Suppressor macrophage treated with lipopolysaccharide for 1 hour (primary cell): ENCODE measurements at regions not wholly inside any gene's neighbourhood (a gene's known extent, or its start where the extent isn't known, plus 50 kb on each side); places are given as distances from the start of the nearest gene placed in this dataset.
"Not testable (repeated sequence)": the region's sequence is repeated elsewhere in the genome, so short reads cannot be mapped to it uniquely, and the experiment has no call there.

Source experiments
- DNase-seq, 3 donors: peaks; one replicate each; pipeline ENCODE4 v3.0.0-alpha.2; 2020 to 2022

- not testable (repeated sequence) for DNase-seq
These were observed 88.3 kb upstream of the LHX1 start for GRCh38 chr17:36849020-36849419.

DNA sequence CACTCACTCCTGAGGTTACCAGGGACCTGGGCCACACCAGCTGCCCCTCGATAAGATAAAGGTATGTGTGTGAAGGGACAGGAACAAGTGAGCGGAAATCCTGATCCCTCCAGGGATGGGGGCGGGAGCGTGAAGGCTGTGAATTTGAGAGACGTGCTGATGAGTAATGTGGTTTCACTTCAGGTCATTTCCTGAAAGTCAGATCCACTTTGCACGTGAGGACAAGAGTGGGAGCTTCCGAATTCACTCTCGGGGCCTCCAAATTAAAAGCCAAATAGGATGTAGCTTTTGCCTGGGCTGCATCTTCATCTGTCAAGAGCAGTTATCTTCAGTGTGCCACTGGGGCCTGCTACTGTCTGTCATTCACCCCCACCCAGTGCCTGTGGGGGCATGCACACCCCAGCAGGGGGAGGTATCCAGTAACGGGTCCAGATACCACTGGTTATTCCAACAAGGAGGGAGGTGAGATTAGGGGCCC, 87.4 kb upstream of the LHX1 start:
- peak; percentile 19 to 35 (median 28) for DNase-seq

DNA sequence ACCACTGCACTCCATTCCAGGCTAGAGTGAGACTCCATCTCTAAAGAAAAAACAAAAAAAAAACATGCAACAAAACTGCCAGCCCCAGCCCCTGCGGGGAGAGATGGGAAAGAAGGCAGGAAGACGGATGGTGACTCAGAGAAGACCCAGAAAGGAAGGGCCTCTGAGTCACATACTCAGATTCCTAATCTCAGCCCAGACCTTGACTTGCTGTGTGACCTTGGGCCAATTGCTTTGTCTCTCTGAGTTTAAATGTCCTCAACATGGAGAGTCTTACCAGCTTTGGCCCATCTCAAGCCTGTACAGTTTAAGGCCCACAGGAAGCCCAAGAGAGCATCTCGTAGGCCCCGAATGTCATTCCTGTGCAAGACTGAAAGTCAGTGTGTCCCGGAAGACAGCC, 86.5 kb upstream of the LHX1 start:
- peak; percentile 18 to 37 (median 20) for DNase-seq

DNA sequence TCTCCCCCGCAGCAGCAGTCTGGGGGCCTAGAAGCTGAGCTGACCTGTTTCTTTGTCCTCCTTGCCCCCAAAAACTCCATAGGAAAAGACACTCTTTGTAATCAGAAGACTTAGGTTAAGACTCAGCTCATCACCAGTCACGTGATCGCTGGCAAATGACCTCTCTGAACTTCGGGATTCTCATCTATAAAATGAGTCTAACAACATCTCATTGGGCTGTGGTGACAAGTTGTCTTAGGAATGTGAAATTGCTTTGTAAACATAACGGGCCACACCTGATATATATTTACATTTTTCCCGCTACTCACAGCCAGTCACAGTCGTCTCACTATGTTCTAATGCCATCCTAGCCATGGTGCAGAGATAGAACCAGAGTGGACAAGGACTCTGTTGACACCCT, 86.0 kb upstream of the LHX1 start:
- DNase-seq, result no peak

- DNase-seq, result not testable (repeated sequence)
These were observed 84.8 kb upstream of the LHX1 start for GRCh38 chr17:36852478-36852877.

- no peak for DNase-seq
These were observed 82.3 kb upstream of the LHX1 start for GRCh38 chr17:36854982-36855381.

GRCh38 chr17:36855459-36855858, 81.8 kb upstream of the LHX1 start:
- DNase-seq, result no peak

- DNase-seq, result no peak
These were observed 81.1 kb upstream of the LHX1 start for GRCh38 chr17:36856222-36856621.

GRCh38 chr17:36856903-36857381, 80.3 kb upstream of the LHX1 start:
- DNase-seq, result no peak

DNA sequence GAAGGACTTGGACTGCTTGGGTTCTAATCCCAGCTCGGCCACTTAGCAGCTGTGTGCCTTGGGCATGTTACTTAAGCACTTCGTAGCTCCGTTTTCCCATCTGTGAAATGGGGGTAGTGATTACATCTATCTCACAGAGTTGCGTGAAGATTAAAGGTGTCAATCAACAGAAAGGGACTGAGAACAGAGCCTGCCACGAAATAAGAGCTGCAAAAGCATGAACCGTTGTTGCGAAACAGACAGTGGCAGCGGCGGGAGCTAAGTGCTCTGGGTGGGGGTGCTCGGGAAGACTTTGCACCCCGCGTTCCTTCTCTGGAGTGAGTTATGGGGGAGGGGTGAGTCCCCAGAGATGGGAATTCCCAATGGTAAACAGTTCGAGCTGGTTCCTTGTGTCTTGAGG, 79.6 kb upstream of the LHX1 start:
- no peak for DNase-seq

- DNase-seq, result no peak
These were observed 78.9 kb upstream of the LHX1 start for GRCh38 chr17:36858119-36859002.

GRCh38 chr17:36859003-36859300, 78.3 kb upstream of the LHX1 start:
- no peak for DNase-seq

GRCh38 chr17:36859706-36860105, 77.6 kb upstream of the LHX1 start:
- no peak for DNase-seq

GRCh38 chr17:36861531-36861930, 75.7 kb upstream of the LHX1 start:
- DNase-seq, result no peak

GRCh38 chr17:36862116-36862920, 75.0 kb upstream of the LHX1 start:
- no peak for DNase-seq

DNA sequence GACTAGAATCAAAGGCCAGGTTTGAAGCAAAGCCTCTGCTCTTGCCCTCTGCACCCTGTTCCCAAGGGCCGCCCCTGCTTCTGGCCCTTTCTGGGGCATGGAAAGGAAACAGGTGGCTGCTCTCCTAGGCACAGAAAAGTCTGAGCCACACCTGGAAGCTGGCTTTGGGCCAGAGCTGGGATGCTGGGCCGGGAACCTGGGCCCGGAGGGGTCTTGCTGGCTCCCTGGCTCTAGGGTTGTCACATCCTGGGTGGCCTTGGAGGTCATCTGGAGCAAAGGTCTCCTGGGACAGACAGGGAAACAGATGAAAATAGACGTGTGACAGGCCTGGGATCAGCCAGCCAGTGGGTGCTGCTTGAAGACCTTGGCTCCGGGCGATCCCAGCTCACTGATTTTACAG, 74.1 kb upstream of the LHX1 start:
- no peak for DNase-seq

DNA sequence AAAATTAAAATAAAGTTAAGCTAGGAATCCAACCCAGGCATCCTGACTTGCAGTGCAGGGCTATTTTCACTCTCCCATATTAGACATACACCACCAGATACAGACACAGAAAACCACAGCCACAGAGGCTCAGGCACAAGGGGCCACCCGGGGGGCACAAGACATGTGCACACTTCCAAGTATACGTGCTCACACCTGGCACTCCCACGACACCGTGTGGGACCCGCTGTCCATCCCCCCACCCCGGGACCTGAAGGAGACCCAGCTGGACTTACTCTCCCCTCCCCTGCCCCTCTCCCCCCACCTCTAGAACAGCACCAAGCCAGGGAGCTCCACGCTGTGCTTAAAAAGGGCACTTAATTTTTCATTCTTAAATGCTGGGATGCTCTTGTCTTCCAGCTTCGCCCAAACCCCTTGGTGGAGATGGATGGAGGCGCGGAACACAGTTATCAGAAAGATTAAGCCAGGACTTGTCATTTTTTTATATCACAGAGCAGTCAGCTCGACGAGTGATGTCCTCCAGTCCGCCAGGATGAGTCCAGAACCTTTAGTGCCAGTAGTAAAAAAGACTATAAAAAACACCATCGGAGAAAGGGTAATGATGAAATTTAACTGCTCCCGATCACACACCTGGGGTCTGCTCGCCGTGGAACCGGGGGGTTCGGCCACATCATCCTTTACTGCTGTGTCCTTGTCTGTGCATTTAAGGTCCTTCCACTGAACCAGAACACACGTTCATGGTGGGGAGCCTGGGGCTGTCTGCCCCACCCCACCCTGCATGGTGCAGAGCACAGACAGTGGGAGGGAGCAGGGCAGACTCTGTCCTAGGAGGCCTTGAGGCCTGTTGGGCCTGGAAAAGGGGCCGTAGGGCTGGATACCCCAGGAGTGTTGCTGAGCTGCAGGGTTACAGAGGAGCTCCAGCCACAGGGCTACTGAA, 73.3 kb upstream of the LHX1 start:
- DNase-seq, result no peak

DNA sequence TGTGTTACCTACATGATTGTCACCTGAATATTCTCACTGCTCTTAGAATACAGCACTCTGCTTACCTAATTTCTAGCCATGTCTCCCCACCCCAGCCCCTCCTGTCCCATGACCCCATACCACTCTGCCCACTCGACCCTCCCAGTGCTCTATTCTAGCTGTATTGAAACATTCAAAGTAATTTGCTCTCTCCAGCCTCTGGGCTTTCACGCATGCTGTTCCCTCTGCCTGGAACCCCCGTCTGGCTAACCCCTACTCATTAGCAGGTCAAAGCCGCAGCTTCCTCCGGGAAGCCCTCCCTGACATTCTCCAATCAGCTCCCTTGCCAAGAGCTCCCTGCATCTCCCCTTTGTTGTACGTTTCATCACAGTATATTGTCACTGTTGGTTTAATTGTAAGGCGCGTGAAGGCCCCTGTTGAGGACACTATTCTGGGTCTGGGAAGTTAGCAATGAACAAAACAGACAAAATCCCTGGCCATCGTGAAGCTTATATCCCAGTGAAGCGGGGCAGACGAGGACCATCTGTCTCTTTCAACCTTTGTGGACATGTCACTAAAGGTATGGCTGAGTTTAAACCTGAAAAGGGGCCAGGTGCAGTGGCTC, 72.3 kb upstream of the LHX1 start:
- no peak for DNase-seq

- no peak for DNase-seq
These were observed 69.4 kb upstream of the LHX1 start for GRCh38 chr17:36867716-36868341.

- no peak for DNase-seq
These were observed 68.5 kb upstream of the LHX1 start for GRCh38 chr17:36868777-36869176.

GRCh38 chr17:36869441-36869840, 67.8 kb upstream of the LHX1 start:
- no peak for DNase-seq
